DND-41 (cell line): ENCODE measurements at regions not wholly inside any gene's neighbourhood (a gene's known extent, or its start where the extent isn't known, plus 50 kb on each side); places are given as distances from the start of the nearest gene placed in this dataset.
"Not testable (repeated sequence)": the region's sequence is repeated elsewhere in the genome, so short reads cannot be mapped to it uniquely, and the experiment has no call there.

ENCODE experiments used
- ATAC-seq: fragments of 200-7000 bp; cut with Tn5 transposase; 3 replicates; pipeline ENCODE4 v1.9.1; 2021; ENCODE audit warnings: low read depth; ENCODE audit not compliant: insufficient read depth
- DNase-seq: peaks from one replicate; pipeline ENCODE4 v3.0.0-alpha.2; 2020
- H2AFZ ChIP-seq: 2 replicates; pipeline ENCODE4 v1.6.0; 2012; ENCODE audit warnings: low read depth, low read length
- H3K27ac ChIP-seq: 2 replicates; pipeline ENCODE4 v1.5.1; 2012; ENCODE audit warnings: low read length, inconsistent platforms
- H3K27me3 ChIP-seq: fragments of 200-600 bp; sonication (generic); 2 replicates; pipeline ENCODE4 v1.6.0; 2012; ENCODE audit warnings: low read length, mild to moderate bottlenecking, inconsistent platforms; ENCODE audit not compliant: insufficient read depth, poor library complexity
- H3K36me3 ChIP-seq: 2 replicates; pipeline ENCODE4 v1.5.1; 2012; ENCODE audit warnings: low read length, inconsistent platforms; ENCODE audit not compliant: insufficient read depth
- H3K4me1 ChIP-seq: 2 replicates; pipeline ENCODE4 v1.5.1; 2012; ENCODE audit warnings: mild to moderate bottlenecking, low read length; ENCODE audit not compliant: insufficient read depth
- H3K4me2 ChIP-seq: 2 replicates; pipeline ENCODE4 v1.6.0; 2012; ENCODE audit warnings: mild to moderate bottlenecking, moderate library complexity, low read length, inconsistent platforms; ENCODE audit not compliant: insufficient read depth
- H3K4me3 ChIP-seq, 2 experiments: fragments of 200-600 bp in 1 of 2; shearing (Covaris generic) in 1 of 2; 2 replicates each; pipeline ENCODE4 v1.5.1; 2012 to 2016; ENCODE audit warnings: inconsistent platforms in 2 of 2, low read length in 2 of 2, mild to moderate bottlenecking in 2 of 2, low read depth in 1 of 2, moderate library complexity in 1 of 2
- H3K79me2 ChIP-seq: 2 replicates; pipeline ENCODE4 v1.6.0; 2012; ENCODE audit warnings: low read length, inconsistent platforms; ENCODE audit not compliant: insufficient read depth
- H3K9ac ChIP-seq: 2 replicates; pipeline ENCODE4 v1.6.0; 2012; ENCODE audit warnings: low read depth, mild to moderate bottlenecking, inconsistent platforms, low read length, moderate library complexity
- H3K9me3 ChIP-seq: 2 replicates; pipeline ENCODE4 v1.5.1; 2012; ENCODE audit warnings: low read length, moderate library complexity, mild to moderate bottlenecking, inconsistent platforms; ENCODE audit not compliant: insufficient read depth, severe bottlenecking
- H4K20me1 ChIP-seq: 2 replicates; pipeline ENCODE4 v1.6.0; 2012; ENCODE audit warnings: low read length; ENCODE audit not compliant: insufficient read depth
- CTCF ChIP-seq: IDR thresholded peaks from 2 replicates; pipeline ENCODE4 v1.5.1; 2012; ENCODE audit warnings: borderline replicate concordance, low read length, moderate library complexity, mild to moderate bottlenecking; ENCODE audit not compliant: poor library complexity, severe bottlenecking; ENCODE audit errors: extremely low read depth
- EZH2 ChIP-seq: IDR thresholded peaks from 3 replicates; pipeline ENCODE4 v1.6.1; 2012; ENCODE audit warnings: borderline replicate concordance, low read depth, mild to moderate bottlenecking, moderate library complexity, low read length, inconsistent platforms; ENCODE audit not compliant: severe bottlenecking

- Histone ChIP-seq H3K9ac (no peak overlapping the region), H3K4me1 (no peaks in the 10 kb centered on the region), H3K4me2 (no peak overlapping the region), H3K9me3 (no peaks in the 10 kb centered on the region), H4K20me1 (no peaks in the 10 kb centered on the region), H3K4me3 (no peak overlapping the region), H3K27me3 (no peaks in the 10 kb centered on the region), H3K79me2 (no peaks in the 10 kb centered on the region), H3K36me3 (no peaks in the 10 kb centered on the region), H2AFZ (no peak overlapping the region), H3K27ac (no peak overlapping the region)
- DNase-seq, result no peak
- TF ChIP-seq EZH2 (no peak), CTCF (no peak)
- ATAC-seq, result no peak
Observed at GRCh38 chr2:54050445-54050844, 65.0 kb upstream of the ACYP2 start.

- H3K36me3 ChIP-seq, result no peaks in the 10 kb centered on the region
- no peak overlapping the region for H3K4me2 ChIP-seq
- no peak overlapping the region for H3K4me3 ChIP-seq
- no peak for DNase-seq
- ATAC-seq, result no peak
- H3K9me3 ChIP-seq, result peaks cover 9% of the 10 kb centered on the region
- TF ChIP-seq CTCF (no peak), EZH2 (no peak)
- no peak overlapping the region for H3K9ac ChIP-seq
- no peaks in the 10 kb centered on the region for H3K27me3 ChIP-seq
- no peak overlapping the region for H3K27ac ChIP-seq
- H3K79me2 ChIP-seq, result no peaks in the 10 kb centered on the region
- no peak overlapping the region for H2AFZ ChIP-seq
- no peaks in the 10 kb centered on the region for H4K20me1 ChIP-seq
- no peaks in the 10 kb centered on the region for H3K4me1 ChIP-seq
Observed at GRCh38 chr2:54049365-54049764, 66.0 kb upstream of the ACYP2 start.

- H3K36me3 ChIP-seq, H4K20me1 ChIP-seq, H3K27me3 ChIP-seq, H3K4me3 ChIP-seq, ATAC-seq, H3K79me2 ChIP-seq, H3K4me2 ChIP-seq, H3K4me1 ChIP-seq, H3K27ac ChIP-seq, H3K9ac ChIP-seq, H2AFZ ChIP-seq, DNase-seq, H3K9me3 ChIP-seq: not testable (repeated sequence)
Observed at GRCh38 chr2:54048896-54049295, 66.5 kb upstream of the ACYP2 start.

GRCh38 chr2:54048117-54048785, 67.2 kb upstream of the ACYP2 start:
- Histone ChIP-seq H3K4me3 (no peak overlapping the region), H3K9me3 (peaks cover 9% of the 10 kb centered on the region), H4K20me1 (no peaks in the 10 kb centered on the region), H3K36me3 (no peaks in the 10 kb centered on the region), H3K27ac (no peak overlapping the region), H3K4me1 (no peaks in the 10 kb centered on the region), H3K79me2 (no peaks in the 10 kb centered on the region), H3K27me3 (no peaks in the 10 kb centered on the region), H3K4me2 (no peak overlapping the region), H3K9ac (no peak overlapping the region), H2AFZ (no peak overlapping the region)
- TF ChIP-seq CTCF (no peak), EZH2 (no peak)
- ATAC-seq, result no peak
- no peak for DNase-seq
